Spinal cord (tissue), 9 donors: ENCODE measurements at regions not wholly inside any gene's neighbourhood (a gene's known extent, or its start where the extent isn't known, plus 50 kb on each side); places are given as distances from the start of the nearest gene placed in this dataset.
"Not testable (repeated sequence)": the region's sequence is repeated elsewhere in the genome, so short reads cannot be mapped to it uniquely, and the experiment has no call there.

Experiments
- DNase-seq, 6 donors: peaks; one replicate each; pipeline versions ENCODE4 v3.0.0 to v3.0.0-alpha.2; 2013 to 2015; ENCODE audit warnings: low spot score in 6 of 6, low read depth in 4 of 6
- H3K27ac ChIP-seq: one replicate; pipeline ENCODE4 v1.5.1; 2013; ENCODE audit warnings: low read depth, low read length, control low read depth
- H3K27me3 ChIP-seq: one replicate; pipeline ENCODE4 v1.6.1; 2013; ENCODE audit warnings: low read length; ENCODE audit not compliant: control insufficient read depth, insufficient read depth
- H3K36me3 ChIP-seq: one replicate; pipeline ENCODE4 v1.6.1; 2013; ENCODE audit warnings: low read length; ENCODE audit not compliant: control insufficient read depth, insufficient read depth
- H3K4me1 ChIP-seq: one replicate; pipeline ENCODE4 v1.6.1; 2013; ENCODE audit warnings: low read length; ENCODE audit not compliant: control insufficient read depth, insufficient read depth
- H3K4me3 ChIP-seq: one replicate; pipeline ENCODE4 v1.5.1; 2013; ENCODE audit warnings: low read depth, low read length, control low read depth
- H3K9me3 ChIP-seq: one replicate; pipeline ENCODE4 v1.6.1; 2013; ENCODE audit warnings: low read length; ENCODE audit not compliant: control insufficient read depth, insufficient read depth
- WGBS: methylation state at CpG from one replicate; pipeline ENCODE4 v1.1.5; 2013; ENCODE audit warnings: missing lambda C conversion rate; ENCODE audit not compliant: insufficient coverage; 5-methylcytosine and 5-hydroxymethylcytosine counted together
- donor health status: healthy.

GRCh38 chr1:38738207-38738606 is 121.4 kb downstream of the RRAGC start:
- 81% methylated on average over 4 of the region's 6 CpGs for WGBS
- Histone ChIP-seq H3K36me3 (no peaks in the 10 kb centered on the region), H3K27ac (no peak overlapping the region), H3K27me3 (peaks cover 2% of the 10 kb centered on the region), H3K9me3 (no peaks in the 10 kb centered on the region), H3K4me3 (no peak overlapping the region), H3K4me1 (no peaks in the 10 kb centered on the region)
- no peak for DNase-seq

GRCh38 chr1:38736399-38736798 is 123.2 kb downstream of the RRAGC start:
- Histone ChIP-seq H3K27ac (no peak overlapping the region), H3K27me3 (peaks cover 7% of the 10 kb centered on the region), H3K4me3 (no peak overlapping the region), H3K4me1 (no peaks in the 10 kb centered on the region), H3K36me3 (no peaks in the 10 kb centered on the region), H3K9me3 (no peaks in the 10 kb centered on the region)
- no CpG with 5 or more reads among the region's 1 CpG for WGBS
- DNase-seq, result no peak

GRCh38 chr1:38735651-38736161 is 123.9 kb downstream of the RRAGC start:
- H3K27me3 ChIP-seq, result peaks cover 5% of the 10 kb centered on the region
- no peak overlapping the region for H3K4me3 ChIP-seq
- no peak overlapping the region for H3K27ac ChIP-seq
- no peak for DNase-seq
- no peaks in the 10 kb centered on the region for H3K4me1 ChIP-seq
- no peaks in the 10 kb centered on the region for H3K36me3 ChIP-seq
- 90% methylated on average over 3 of the region's 6 CpGs for WGBS
- H3K9me3 ChIP-seq, result no peaks in the 10 kb centered on the region

DNA sequence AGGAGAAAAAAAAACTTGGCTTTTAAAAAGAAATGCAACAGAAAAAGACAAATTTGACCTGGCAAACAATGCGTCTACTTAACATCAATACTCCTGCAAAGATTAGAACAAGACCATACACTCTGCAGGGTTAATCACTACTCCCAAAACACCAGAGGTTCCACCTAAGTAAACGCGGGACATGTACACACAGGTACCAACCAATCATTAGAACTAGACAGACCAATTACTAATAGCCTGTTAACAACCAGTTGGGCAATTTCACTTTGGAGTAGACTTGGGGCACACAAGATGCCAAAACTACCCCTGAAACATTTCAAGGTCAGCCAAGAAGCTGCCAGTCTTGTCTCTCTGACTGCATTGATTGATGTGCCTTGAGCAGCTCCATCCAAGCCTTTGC is 125.8 kb downstream of the RRAGC start:
- Histone ChIP-seq H3K36me3 (no peaks in the 10 kb centered on the region), H3K4me3 (no peak overlapping the region), H3K4me1 (peaks cover 7% of the 10 kb centered on the region), H3K27me3 (peaks cover 9% of the 10 kb centered on the region), H3K27ac (no peak overlapping the region), H3K9me3 (no peaks in the 10 kb centered on the region)
- 71% methylated on average over 3 of the region's 3 CpGs for WGBS
- DNase-seq, result peak in 1 of 6 donors; percentile 27

DNA sequence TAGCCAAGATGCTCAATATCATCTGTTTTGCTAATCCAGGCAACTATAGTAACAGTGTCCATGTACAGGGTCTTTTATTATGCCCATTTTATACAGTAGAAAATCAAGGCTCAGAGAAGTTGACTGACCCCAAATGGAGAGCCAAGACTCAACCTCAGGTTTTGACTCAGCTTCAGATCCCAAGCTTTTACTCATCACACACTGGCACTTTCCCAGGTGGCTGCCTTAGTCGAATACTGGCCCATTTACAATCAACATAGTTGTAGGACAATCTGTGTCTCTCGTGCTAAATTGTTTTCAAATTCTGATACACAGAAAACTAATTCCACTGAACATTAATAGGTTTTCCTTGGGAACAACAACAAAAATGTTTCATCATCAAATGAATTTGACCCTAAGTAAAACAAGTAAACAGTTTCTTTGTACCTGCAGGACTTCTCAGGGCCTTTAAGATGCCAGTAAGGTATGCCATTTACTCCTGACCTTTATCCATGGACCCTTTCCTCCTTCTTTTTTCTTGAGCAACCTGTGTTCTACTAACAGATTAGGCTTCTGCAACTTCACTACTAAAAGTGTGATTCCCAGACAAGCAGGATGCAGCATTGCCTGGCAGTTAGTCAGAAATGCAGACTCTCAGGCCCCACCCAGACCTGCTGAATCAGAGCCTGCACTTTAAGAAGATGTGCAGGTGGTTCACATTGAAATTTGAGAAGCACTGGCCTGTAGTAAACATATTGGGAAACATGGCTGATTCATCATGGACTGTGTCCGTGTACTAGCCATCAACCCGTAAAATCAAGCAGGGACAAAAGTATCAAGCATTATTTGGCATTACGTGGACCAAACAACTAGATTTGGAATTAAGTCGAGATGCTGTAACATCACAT is 128.8 kb downstream of the RRAGC start:
- Histone ChIP-seq H3K27me3 (peaks cover 9% of the 10 kb centered on the region), H3K9me3 (no peaks in the 10 kb centered on the region), H3K4me3 (no peak overlapping the region), H3K4me1 (peaks cover 27% of the 10 kb centered on the region), H3K27ac (no peak overlapping the region), H3K36me3 (no peaks in the 10 kb centered on the region)
- 97% methylated on average over 4 of the region's 6 CpGs for WGBS
- no peak for DNase-seq

DNA sequence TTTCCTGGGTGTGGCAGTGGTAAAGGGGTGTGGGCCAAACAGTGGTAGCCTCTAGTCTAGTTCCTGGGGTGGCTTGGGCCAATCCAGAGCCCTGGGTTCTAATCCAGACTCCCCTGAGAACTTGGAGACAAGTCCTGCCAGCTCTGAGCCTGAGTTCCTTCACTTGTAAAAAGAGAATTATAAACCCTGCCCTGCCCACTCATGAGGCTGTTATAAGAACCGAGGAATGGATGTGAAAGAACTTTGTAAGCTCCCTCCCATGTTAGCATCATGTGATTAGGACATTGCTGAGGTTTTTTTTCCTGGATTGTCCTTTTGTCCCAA is 131.0 kb downstream of the RRAGC start:
- no CpG with 5 or more reads among the region's 1 CpG for WGBS
- Histone ChIP-seq H3K27me3 (peaks cover 9% of the 10 kb centered on the region), H3K4me3 (no peak overlapping the region)

GRCh38 chr1:38727684-38728584 is 131.6 kb downstream of the RRAGC start:
- H3K4me3 ChIP-seq, result no peak overlapping the region
- H3K27ac ChIP-seq, result peak overlapping the region; percentile 72
- peaks cover 30% of the 10 kb centered on the region for H3K4me1 ChIP-seq
- 9% methylated on average over 15 of the region's 20 CpGs for WGBS
- no peaks in the 10 kb centered on the region for H3K36me3 ChIP-seq
- H3K9me3 ChIP-seq, result no peaks in the 10 kb centered on the region
- H3K27me3 ChIP-seq, result peaks cover 9% of the 10 kb centered on the region
- peak; percentile 77 to 97 (median 86) for DNase-seq

More for the DNA sequence above, 131.0 kb downstream of the RRAGC start:
- Histone ChIP-seq H3K4me1 (peaks cover 30% of the 10 kb centered on the region), H3K36me3 (no peaks in the 10 kb centered on the region), H3K27ac (peak overlapping the region; percentile 72), H3K9me3 (no peaks in the 10 kb centered on the region)
- no peak for DNase-seq

DNA sequence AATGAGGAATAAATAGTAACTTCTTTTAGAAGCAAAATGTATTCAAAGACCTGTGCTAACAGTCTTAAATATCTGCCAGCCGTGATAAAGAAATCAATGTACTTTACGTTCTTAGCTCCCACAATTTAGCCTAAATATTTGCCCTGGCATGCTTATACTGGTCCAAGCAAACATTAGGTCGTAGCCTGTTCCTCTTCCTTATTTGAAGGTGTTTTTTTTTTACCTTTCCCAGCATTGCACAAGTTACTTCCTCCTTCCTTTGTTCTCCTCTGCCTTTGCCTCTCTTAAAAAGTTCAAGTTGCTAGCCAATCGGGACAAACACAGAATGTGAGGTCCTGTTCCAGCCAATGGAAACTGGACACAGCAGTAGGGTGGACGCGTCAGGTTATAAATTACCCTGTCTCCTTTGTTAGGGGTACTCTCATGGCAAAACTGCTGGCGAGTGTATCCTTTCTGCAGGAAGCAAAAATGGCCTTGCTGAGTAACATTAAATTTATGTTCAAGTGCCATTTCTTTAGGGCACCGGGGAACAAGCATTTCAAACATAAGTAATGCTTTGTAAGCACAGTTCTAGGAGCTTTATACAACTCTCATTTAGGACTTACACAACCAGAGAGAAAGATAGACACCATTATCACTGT is 134.1 kb downstream of the RRAGC start:
- H3K4me1 ChIP-seq, result peaks cover 30% of the 10 kb centered on the region
- not testable (repeated sequence) for H3K27ac ChIP-seq, H3K27me3 ChIP-seq, H3K9me3 ChIP-seq, H3K36me3 ChIP-seq, H3K4me3 ChIP-seq
- 57% methylated on average over 3 of the region's 8 CpGs for WGBS
- DNase-seq, result peak in 1 of 6 donors; percentile 22
